ENCODE measurements at regions not wholly inside any gene's neighbourhood (a gene's known extent, or its start where the extent isn't known, plus 50 kb on each side); places are given as distances from the start of the nearest gene placed in this dataset.
"Not testable (repeated sequence)": the region's sequence is repeated elsewhere in the genome, so short reads cannot be mapped to it uniquely, and the experiment has no call there.

GRCh38 chr11:98307827-98308491, 712.8 kb upstream of the CNTN5 start:
- WGBS (ENCODE audit: insufficient coverage), result no CpG with 5 or more reads among the region's 1 CpG
- Mint-ChIP-seq H3K4me3 (no peak overlapping the region), H3K27me3 (no peaks in the 10 kb centered on the region), H3K4me1 (no peaks in the 10 kb centered on the region), H3K9me3 (ENCODE audit: insufficient read depth) (no peaks in the 10 kb centered on the region), H3K27ac (no peak overlapping the region)
- H2AFZ ChIP-seq (ENCODE audit: insufficient read depth, low read depth, low read length, poor library complexity, severe bottlenecking), result no peak overlapping the region
- ChIA-PET POLR2A (no interaction called here), CTCF (no interaction called here)
- ATAC-seq (ENCODE audit: low read depth) (no peak), DNase-seq (no peak)
- H3K79me2 ChIP-seq (ENCODE audit: control insufficient read depth, insufficient read depth, low read length), result no peaks in the 10 kb centered on the region
- no peaks in the 10 kb centered on the region for H3K9me3 ChIP-seq (ENCODE audit: control extremely low read depth in 1 of 3, control insufficient read depth in 2 of 3, insufficient read depth in 1 of 3, low read length in 2 of 3)
- no peaks in the 10 kb centered on the region for H4K20me1 ChIP-seq (ENCODE audit: control insufficient read depth, insufficient read depth, low read length, poor library complexity, severe bottlenecking)
- no peak overlapping the region for H3K4me3 ChIP-seq (ENCODE audit: control extremely low read depth in 1 of 5, extremely low read depth in 1 of 5, insufficient read depth in 1 of 5, low read depth in 2 of 5, low read length in 4 of 5)
- H3K4me2 ChIP-seq (replicated peaks; ENCODE audit: low read depth, low read length, poor library complexity, severe bottlenecking), result no peak overlapping the region
- TF ChIP-seq CTCF (IDR thresholded peaks at IDR 0.05) (no peak), EZH2 (IDR thresholded peaks at IDR 0.05; ENCODE audit: borderline replicate concordance, insufficient read depth, low read depth, low read length, poor library complexity, severe bottlenecking) (no peak)
- no peak overlapping the region for H3K9ac ChIP-seq (ENCODE audit: low read length)
- no peaks in the 10 kb centered on the region for H3K36me3 ChIP-seq (replicated peaks in 1 of 2; ENCODE audit: control extremely low read depth in 1 of 2, control insufficient read depth in 1 of 2, extremely low read depth in 1 of 2, insufficient read depth in 2 of 2, low read length in 1 of 2)
- no peaks in the 10 kb centered on the region for H3K4me1 ChIP-seq (ENCODE audit: control insufficient read depth in 2 of 2, insufficient read depth in 2 of 2, low read length in 2 of 2)
- H3K27me3 ChIP-seq (replicated peaks in 1 of 4; ENCODE audit: control extremely low read depth in 1 of 4, control insufficient read depth in 3 of 4, insufficient read depth in 4 of 4, low read length in 3 of 4), result no peaks in the 10 kb centered on the region
- no peak overlapping the region for H3K27ac ChIP-seq (ENCODE audit: low read length in 2 of 2)
- intact Hi-C loops (cut with micrococcal nuclease), result no loop called here

- H3K79me2 ChIP-seq (ENCODE audit: control insufficient read depth, insufficient read depth, low read length); H2AFZ ChIP-seq (ENCODE audit: insufficient read depth, low read depth, low read length, poor library complexity, severe bottlenecking); POLR2A ChIA-PET; H3K4me2 ChIP-seq (replicated peaks; ENCODE audit: low read depth, low read length, poor library complexity, severe bottlenecking); H3K4me1 ChIP-seq (ENCODE audit: control insufficient read depth in 2 of 2, insufficient read depth in 2 of 2, low read length in 2 of 2); H3K9ac ChIP-seq (ENCODE audit: low read length); H4K20me1 ChIP-seq (ENCODE audit: control insufficient read depth, insufficient read depth, low read length, poor library complexity, severe bottlenecking); H3K4me3 ChIP-seq (ENCODE audit: control extremely low read depth in 1 of 5, extremely low read depth in 1 of 5, insufficient read depth in 1 of 5, low read depth in 2 of 5, low read length in 4 of 5); H3K27me3 ChIP-seq (replicated peaks in 1 of 4; ENCODE audit: control extremely low read depth in 1 of 4, control insufficient read depth in 3 of 4, insufficient read depth in 4 of 4, low read length in 3 of 4); H3K4me1 Mint-ChIP-seq; CTCF ChIA-PET; H3K27ac ChIP-seq (ENCODE audit: low read length in 2 of 2); H3K27ac Mint-ChIP-seq; H3K27me3 Mint-ChIP-seq; H3K36me3 ChIP-seq (replicated peaks in 1 of 2; ENCODE audit: control extremely low read depth in 1 of 2, control insufficient read depth in 1 of 2, extremely low read depth in 1 of 2, insufficient read depth in 2 of 2, low read length in 1 of 2); DNase-seq; H3K4me3 Mint-ChIP-seq; ATAC-seq (ENCODE audit: low read depth); H3K9me3 Mint-ChIP-seq (ENCODE audit: insufficient read depth); intact Hi-C loops (cut with micrococcal nuclease); H3K9me3 ChIP-seq (ENCODE audit: control extremely low read depth in 1 of 3, control insufficient read depth in 2 of 3, insufficient read depth in 1 of 3, low read length in 2 of 3): not testable (repeated sequence)
- 98% methylated on average over 10 of the region's 12 CpGs for WGBS (ENCODE audit: insufficient coverage)
Observed at GRCh38 chr11:98330306-98330705, 690.4 kb upstream of the CNTN5 start.
